GM18861 (cell line): ENCODE measurements at regions not wholly inside any gene's neighbourhood (a gene's known extent, or its start where the extent isn't known, plus 50 kb on each side); places are given as distances from the start of the nearest gene placed in this dataset.
A peak's percentile ranks its signal among the peaks of the same experiment; 100 is the strongest.
"Not testable (repeated sequence)": the region's sequence is repeated elsewhere in the genome, so short reads cannot be mapped to it uniquely, and the experiment has no call there.

ENCODE experiments used
- ATAC-seq: cut with Tn5 transposase; IDR thresholded peaks from one replicate; pipeline ENCODE4 v1.9.1; 2021; ENCODE audit not compliant: unreplicated experiment

GRCh38 chr2:183456177-183456576 lies 331.9 kb downstream of the NUP35 start:
- no peak for ATAC-seq

DNA sequence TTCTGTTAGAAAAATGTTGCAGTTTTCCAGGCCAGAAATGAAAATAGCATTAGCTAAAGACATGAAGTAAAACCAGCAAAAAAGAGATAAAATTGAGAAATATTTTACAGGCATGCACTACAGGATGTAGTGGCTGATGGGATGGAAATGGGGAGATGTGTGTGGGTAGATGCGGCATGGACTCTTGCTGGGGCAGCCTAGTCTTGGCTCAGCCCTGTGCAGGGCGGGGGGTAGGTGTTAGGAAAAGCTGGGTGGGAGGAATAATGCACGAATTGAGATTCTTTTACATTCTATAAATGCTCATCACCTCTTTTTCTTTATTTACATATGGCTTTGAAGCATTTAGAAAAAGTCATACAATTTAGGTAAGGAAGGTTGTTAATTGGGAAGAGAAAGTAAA lies 334.2 kb downstream of the NUP35 start:
- no peak for ATAC-seq

GRCh38 chr2:183459466-183459865 lies 335.2 kb downstream of the NUP35 start:
- no peak for ATAC-seq

DNA sequence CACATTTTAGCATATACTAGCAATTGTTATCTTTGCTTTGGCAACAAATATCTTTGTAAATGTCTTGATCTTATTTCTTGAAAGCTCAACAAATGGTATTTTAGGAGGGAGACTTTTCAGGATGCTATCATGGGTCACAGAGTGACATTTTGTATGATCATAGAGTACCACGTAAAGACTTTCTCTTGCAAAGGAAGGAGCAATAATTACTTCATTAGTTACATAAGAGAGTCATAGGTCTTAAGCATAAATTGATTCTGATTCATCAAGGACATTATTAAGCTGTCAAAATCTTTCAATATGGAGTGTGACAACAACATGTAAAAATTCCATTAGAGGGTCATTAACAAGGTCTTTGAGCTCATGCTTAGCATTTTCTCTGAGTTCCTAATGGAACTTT lies 339.6 kb downstream of the NUP35 start:
- ATAC-seq: no peak

DNA sequence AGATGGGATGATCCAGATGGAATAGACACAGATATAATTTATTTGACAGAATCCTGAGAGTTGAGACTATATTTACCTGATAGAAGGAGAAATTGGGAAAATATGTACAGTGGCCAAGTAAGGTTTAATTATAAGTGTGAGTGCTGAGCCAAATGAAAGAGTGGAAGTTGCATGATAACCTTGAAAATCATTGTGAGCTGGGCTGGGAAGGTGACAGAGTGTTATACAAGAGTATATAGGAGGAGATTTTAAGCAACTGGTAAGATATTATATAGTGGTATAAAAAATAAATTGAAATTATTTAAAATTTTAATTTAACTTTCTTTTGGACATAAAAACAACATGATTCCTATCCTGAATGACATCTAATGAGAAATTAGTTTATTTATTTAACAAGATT lies 340.8 kb downstream of the NUP35 start:
- ATAC-seq: no peak

DNA sequence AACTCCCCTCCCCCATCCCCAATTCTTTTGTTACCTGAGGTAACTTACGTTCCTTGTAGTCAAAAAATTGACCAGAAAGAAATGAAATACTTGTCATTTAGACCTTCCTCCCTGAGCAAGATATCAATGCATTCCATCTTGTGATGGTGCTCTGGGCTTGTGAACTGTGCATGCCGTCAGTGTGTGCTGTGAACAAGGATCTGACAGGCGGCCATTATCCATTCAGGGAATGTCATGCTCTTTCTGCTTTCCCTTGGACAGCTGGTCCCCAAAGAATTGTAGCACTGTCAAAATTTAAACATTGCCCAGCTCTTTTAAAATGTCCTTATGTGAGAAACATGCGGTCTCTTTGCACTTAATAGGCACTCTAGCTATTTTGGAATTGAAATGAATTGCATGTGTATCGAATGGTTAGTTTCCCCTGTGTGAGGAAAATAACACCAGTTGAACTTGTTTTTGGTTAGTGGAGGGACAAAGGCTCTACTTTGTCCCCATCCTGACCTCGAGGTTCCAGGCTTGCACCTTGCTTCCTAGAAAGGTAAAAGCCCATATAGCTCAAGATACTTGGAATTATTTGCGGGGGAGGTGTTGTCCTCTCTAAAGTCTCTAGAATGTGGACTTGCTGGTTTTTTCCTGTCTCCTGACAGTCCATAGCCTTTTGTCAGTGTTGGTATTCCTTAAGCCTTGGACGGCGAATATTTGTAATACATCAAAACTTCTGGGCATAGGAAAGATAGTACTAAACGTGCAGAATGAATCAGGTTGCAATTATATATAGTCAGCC lies 350.9 kb downstream of the NUP35 start:
- no peak for ATAC-seq

- ATAC-seq: no peak
These were observed 352.2 kb downstream of the NUP35 start for GRCh38 chr2:183476490-183476889.

- ATAC-seq: no peak
These were observed 353.1 kb downstream of the NUP35 start for GRCh38 chr2:183477296-183477695.

GRCh38 chr2:183478941-183479595 lies 354.8 kb downstream of the NUP35 start:
- ATAC-seq: not testable (repeated sequence)

GRCh38 chr2:183487326-183487725 lies 363.1 kb downstream of the NUP35 start:
- ATAC-seq: no peak

DNA sequence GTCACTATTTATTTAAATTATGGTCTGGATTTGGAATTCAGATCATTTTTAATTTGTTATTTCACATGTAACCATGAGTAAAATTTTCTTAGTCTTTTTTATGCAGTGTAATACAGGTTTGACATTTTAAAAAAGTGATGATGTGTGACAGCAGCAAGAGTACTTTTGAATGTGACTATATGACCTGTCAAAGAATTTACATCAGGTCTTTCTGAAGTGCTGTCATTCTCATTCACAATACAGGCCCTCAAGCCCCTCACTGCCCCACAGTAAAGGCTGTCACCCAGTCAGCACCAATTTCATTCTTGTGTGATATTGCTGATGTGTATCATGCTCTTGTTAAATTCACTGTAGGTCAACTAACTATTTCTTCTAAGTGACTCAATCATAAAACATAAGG lies 364.2 kb downstream of the NUP35 start:
- no peak for ATAC-seq

DNA sequence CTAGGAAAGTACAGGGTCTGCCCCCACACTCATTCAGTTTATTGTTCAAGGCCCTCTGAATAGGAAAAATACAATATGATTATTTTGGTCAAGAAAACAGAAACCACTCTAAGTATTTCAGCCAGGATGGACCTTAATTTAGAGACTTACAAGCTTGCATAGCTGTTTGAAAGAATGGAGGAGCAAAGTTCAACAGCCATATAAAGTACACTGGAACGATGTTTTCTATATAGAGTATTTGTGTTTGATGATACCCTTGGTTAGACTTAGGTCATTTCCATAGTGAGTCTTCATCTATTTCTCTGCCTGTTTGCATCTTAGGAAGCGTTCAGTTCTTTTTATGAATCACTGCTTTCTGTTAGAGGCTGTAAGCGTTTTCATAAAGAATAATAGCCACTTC lies 366.2 kb downstream of the NUP35 start:
- ATAC-seq: no peak

DNA sequence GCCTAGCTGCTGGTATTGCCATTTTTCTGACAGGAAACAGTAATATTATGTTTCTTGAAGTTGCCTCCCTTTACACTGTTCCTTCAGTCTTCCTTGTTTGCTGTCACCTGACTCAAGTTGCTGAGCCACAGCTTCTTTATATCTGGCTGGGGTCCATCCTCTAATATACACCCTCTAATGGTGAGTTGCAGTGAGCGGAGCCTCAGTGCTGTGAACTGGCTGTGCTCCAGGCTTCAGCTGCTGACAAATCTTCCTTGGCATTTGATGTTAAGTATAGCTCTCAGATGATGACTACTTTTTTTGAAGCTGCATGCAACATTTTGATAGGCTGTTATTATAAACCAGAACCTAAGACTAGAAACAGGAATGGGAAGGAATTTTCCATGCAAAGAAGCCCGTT lies 366.7 kb downstream of the NUP35 start:
- no peak for ATAC-seq

DNA sequence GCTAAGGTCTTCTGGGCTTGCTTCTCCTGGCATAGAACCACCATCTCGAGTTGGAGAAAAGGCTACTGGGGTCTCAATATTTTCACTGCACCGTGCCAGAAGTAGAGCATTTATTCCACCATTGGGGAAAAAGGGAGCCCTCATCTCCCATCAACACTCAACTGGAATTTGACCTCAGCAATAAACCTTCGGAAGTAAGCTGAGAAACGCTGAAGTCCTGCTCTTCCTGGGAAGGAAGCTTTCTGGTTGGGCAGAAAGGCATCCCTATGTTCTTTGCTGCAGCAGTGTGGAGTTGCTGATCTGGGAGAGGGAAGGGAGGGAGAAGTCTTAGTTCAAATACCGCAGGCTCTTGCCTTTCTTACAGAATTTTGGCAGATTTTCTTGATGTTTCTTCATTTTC lies 368.8 kb downstream of the NUP35 start:
- ATAC-seq: no peak

- ATAC-seq: no peak
These were observed 370.8 kb downstream of the NUP35 start for GRCh38 chr2:183495079-183495478.

GRCh38 chr2:183495589-183496267 lies 371.5 kb downstream of the NUP35 start:
- ATAC-seq: peak; percentile 99

DNA sequence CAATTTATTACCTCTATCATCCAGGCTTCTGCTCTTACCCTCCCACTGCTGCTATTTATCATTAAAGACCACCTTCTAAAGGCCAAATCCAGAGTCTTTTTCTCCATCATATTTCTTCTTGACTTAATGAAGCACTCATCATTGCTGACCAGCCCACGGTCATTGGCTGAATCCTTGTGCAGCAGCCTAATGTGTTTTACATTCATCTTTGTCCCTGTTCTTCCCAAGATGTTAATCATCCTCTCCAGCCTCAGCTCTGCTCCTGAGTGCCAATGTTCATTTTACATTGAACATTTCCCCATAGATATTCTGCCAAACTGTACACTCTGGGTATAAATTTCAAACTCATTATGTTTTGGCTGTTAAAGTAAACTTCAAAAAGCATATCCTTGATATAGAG lies 373.6 kb downstream of the NUP35 start:
- no peak for ATAC-seq

DNA sequence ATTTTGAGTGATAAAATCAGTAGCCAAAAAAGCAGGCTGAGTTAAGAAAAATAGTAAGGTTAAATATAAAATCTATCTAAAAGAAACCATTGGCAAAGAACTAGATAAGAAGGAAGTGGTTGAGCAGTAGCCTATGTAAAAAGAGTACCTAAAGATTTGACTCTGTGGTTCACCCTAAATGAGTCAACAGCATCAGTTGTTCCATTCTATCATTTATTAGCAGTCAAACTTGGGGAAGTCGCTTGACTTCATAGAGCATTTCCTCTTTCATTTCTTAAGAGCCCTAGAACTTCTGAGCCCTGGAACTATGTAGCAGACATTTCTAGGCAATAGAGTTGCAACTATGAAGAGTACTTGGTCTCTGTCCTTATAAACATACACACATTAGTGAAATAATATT lies 381.7 kb downstream of the NUP35 start:
- peak; percentile 100 for ATAC-seq

- ATAC-seq: no peak
These were observed 386.9 kb downstream of the NUP35 start for GRCh38 chr2:183511154-183511553.

DNA sequence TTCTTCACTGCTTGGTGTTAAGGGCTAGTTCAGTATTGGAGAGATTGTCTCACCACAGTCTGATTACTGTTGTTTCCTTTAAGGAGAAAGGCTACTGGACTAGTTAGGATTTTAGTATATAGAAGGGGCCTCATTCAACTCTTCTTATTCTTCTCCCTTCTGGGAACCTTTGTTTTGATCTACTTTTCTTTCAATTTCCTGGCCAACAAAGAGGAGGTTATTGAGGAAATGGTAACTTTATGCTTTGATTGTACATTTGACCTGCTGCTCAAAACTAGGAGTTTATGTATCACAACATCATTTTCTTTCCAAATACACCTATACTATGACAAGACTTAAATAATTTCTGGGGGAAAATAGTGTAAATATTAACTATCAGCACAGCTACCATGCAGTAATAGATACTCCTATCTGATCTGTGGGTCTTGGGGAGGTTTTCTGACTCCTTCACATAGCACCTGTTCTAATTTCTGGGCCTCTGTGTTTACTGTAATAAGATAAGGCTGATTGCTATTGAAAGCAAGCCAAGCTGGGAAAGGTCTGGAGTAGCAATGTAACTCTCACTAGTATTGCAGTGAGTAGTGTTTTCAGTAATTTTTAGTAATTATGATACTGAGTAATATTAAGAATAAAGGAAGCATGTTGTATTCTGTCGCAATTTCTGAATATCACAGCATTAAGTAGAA lies 395.3 kb downstream of the NUP35 start:
- ATAC-seq: no peak

- ATAC-seq: no peak
These were observed 397.7 kb downstream of the NUP35 start for GRCh38 chr2:183521911-183522310.
